Astrocyte of the spinal cord (primary cell): ENCODE measurements at regions not wholly inside any gene's neighbourhood (a gene's known extent, or its start where the extent isn't known, plus 50 kb on each side); places are given as distances from the start of the nearest gene placed in this dataset.

Experiments
- DNase-seq: peaks from one replicate; pipeline ENCODE4 v3.0.0; 2011; ENCODE audit warnings: low read depth, low spot score
- H3K4me3 ChIP-seq: 2 replicates; pipeline ENCODE4 v1.5.1; 2011; ENCODE audit warnings: low read depth, mild to moderate bottlenecking, low read length, moderate library complexity
- CTCF ChIP-seq: IDR thresholded peaks from 2 replicates; pipeline ENCODE4 v1.5.1; 2012; ENCODE audit warnings: low read depth, mild to moderate bottlenecking, low read length, inconsistent platforms
- in situ Hi-C: cut with HindIII; loops from 2 replicates; pipeline ENCODE4 v1.10.0; 2017; ENCODE audit warnings: low sequenced_read_pairs

- in situ Hi-C loops = no loop called here
- no peak overlapping the region for H3K4me3 ChIP-seq
- no peak for DNase-seq
- no peak for TF ChIP-seq CTCF
Observed at GRCh38 chr16:35142809-35143192, 1683.4 kb downstream of the TP53TG3F start.

- no peak overlapping the region for H3K4me3 ChIP-seq
- DNase-seq = no peak
- TF ChIP-seq CTCF = no peak
- in situ Hi-C loops = no loop called here
Observed at GRCh38 chr16:35144212-35144932, 1685.0 kb downstream of the TP53TG3F start.

- in situ Hi-C loops = no loop called here
- no peak for TF ChIP-seq CTCF
- no peak for DNase-seq
- no peak overlapping the region for H3K4me3 ChIP-seq
Observed at GRCh38 chr16:35146031-35146710, 1686.8 kb downstream of the TP53TG3F start.

- TF ChIP-seq CTCF = no peak
- no peak for DNase-seq
- in situ Hi-C loops = no loop called here
- no peak overlapping the region for H3K4me3 ChIP-seq
Observed at GRCh38 chr16:35146723-35147458, 1687.5 kb downstream of the TP53TG3F start.

- no peak for DNase-seq
- in situ Hi-C loops = no loop called here
Observed at GRCh38 chr16:35147556-35148504, 1688.4 kb downstream of the TP53TG3F start.

More at GRCh38 chr16:35147556-35148504, 1688.4 kb downstream of the TP53TG3F start:
- no peak overlapping the region for H3K4me3 ChIP-seq
- no peak for TF ChIP-seq CTCF
